GM23338 (cell line): ENCODE measurements at regions not wholly inside any gene's neighbourhood (a gene's known extent, or its start where the extent isn't known, plus 50 kb on each side); places are given as distances from the start of the nearest gene placed in this dataset.

ENCODE experiments used
- ATAC-seq: fragments of 200-7000 bp; cut with Tn5 transposase; 3 replicates; pipeline ENCODE4 v1.9.1; 2020
- DNase-seq: peaks from one replicate; pipeline ENCODE4 v3.0.0-alpha.2; 2015; ENCODE audit warnings: low spot score
- H2AFZ ChIP-seq: fragments of 200-600 bp; sonication (generic); 2 replicates; pipeline ENCODE4 v1.8.0; 2016; ENCODE audit warnings: antibody characterized with exemption, mild to moderate bottlenecking, moderate library complexity
- H3F3A ChIP-seq: fragments of 200-600 bp; sonication (generic); replicated peaks from 2 replicates; pipeline ENCODE4 v1.8.0; 2017; ENCODE audit warnings: antibody characterized with exemption, mixed run types, low read depth
- H3K27ac ChIP-seq: fragments of 200-600 bp; sonication (generic); 2 replicates; pipeline ENCODE4 v1.6.1; 2016; ENCODE audit warnings: low read depth
- H3K27me3 ChIP-seq: fragments of 200-600 bp; sonication (generic); 2 replicates; pipeline ENCODE4 v1.8.0; 2016; ENCODE audit warnings: mild to moderate bottlenecking, mixed run types, moderate library complexity; ENCODE audit not compliant: insufficient read depth
- H3K36me3 ChIP-seq: fragments of 200-600 bp; sonication (generic); 2 replicates; pipeline ENCODE4 v1.8.0; 2016; ENCODE audit warnings: mild to moderate bottlenecking; ENCODE audit not compliant: insufficient read depth
- H3K4me1 ChIP-seq: fragments of 200-600 bp; sonication (generic); 2 replicates; pipeline ENCODE4 v1.8.0; 2016; ENCODE audit warnings: mild to moderate bottlenecking, moderate library complexity; ENCODE audit not compliant: insufficient read depth
- H3K4me2 ChIP-seq: fragments of 200-600 bp; sonication (generic); 2 replicates; pipeline ENCODE4 v1.7.1; 2017; ENCODE audit warnings: mixed run types
- H3K4me3 ChIP-seq: fragments of 200-600 bp; sonication (generic); 2 replicates; pipeline ENCODE4 v1.6.1; 2016; ENCODE audit warnings: mixed run types
- H3K79me2 ChIP-seq: fragments of 200-600 bp; sonication (generic); replicated peaks from 2 replicates; pipeline ENCODE4 v1.8.0; 2017; ENCODE audit warnings: mild to moderate bottlenecking; ENCODE audit not compliant: insufficient read depth
- H3K9me2 ChIP-seq: fragments of 200-600 bp; sonication (generic); 2 replicates; pipeline ENCODE4 v1.8.0; 2017; ENCODE audit not compliant: insufficient read depth
- H4K20me1 ChIP-seq: fragments of 200-600 bp; sonication (generic); replicated peaks from 2 replicates; pipeline ENCODE4 v1.8.0; 2017; ENCODE audit warnings: mild to moderate bottlenecking; ENCODE audit not compliant: insufficient read depth
- H3K27ac Mint-ChIP-seq: 2 replicates; pipeline ENCODE4 v1.8.0; 2020; ENCODE audit warnings: inconsistent platforms, mild to moderate bottlenecking, moderate library complexity, mixed read lengths
- H3K27me3 Mint-ChIP-seq: 3 replicates; pipeline ENCODE4 v1.8.0; 2022; ENCODE audit warnings: low read depth, mild to moderate bottlenecking, moderate library complexity, mixed read lengths, inconsistent platforms; ENCODE audit not compliant: insufficient read depth, poor library complexity
- H3K36me3 Mint-ChIP-seq: 3 replicates; pipeline ENCODE4 v1.8.0; 2021; ENCODE audit warnings: low read depth, mild to moderate bottlenecking, inconsistent platforms, moderate library complexity, mixed read lengths
- H3K4me1 Mint-ChIP-seq: 3 replicates; pipeline ENCODE4 v1.8.0; 2020; ENCODE audit warnings: mild to moderate bottlenecking, inconsistent platforms, mixed read lengths
- H3K4me3 Mint-ChIP-seq: 3 replicates; pipeline ENCODE4 v1.8.0; 2021; ENCODE audit warnings: moderate library complexity, mild to moderate bottlenecking, inconsistent platforms, mixed read lengths
- H3K9me3 Mint-ChIP-seq: 3 replicates; pipeline ENCODE4 v1.8.0; 2020; ENCODE audit warnings: moderate library complexity, mild to moderate bottlenecking, inconsistent platforms, mixed read lengths
- CREB1 ChIP-seq: fragments of 250-450 bp; sonication (Bioruptor Pico); IDR thresholded peaks from 2 replicates; pipeline ENCODE4 v1.5.0; 2020; ENCODE audit warnings: low read depth, mild to moderate bottlenecking, moderate library complexity
- CTCF ChIP-seq, 2 experiments: fragments of 200-600 bp in 1 of 2; sonication (generic) in 1 of 2; conservative IDR thresholded peaks; 2 replicates each; pipeline versions ENCODE4 v1.5.1 to v1.6.1; 2016 to 2017; ENCODE audit warnings: antibody characterized with exemption in 2 of 2, low read depth in 2 of 2, mild to moderate bottlenecking in 2 of 2, moderate library complexity in 1 of 2
- ETS1 ChIP-seq: IDR thresholded peaks from 2 replicates; pipeline ENCODE4 v1.6.1; 2016; ENCODE audit warnings: antibody characterized with exemption
- EZH2 ChIP-seq: fragments of 200-600 bp; sonication (generic); IDR thresholded peaks from one replicate; pipeline ENCODE4 v1.8.0; 2017; ENCODE audit warnings: antibody characterized with exemption, mild to moderate bottlenecking, low read depth; ENCODE audit not compliant: unreplicated experiment
- EZH2phosphoT487 ChIP-seq: fragments of 200-600 bp; sonication (generic); IDR thresholded peaks from one replicate; pipeline ENCODE4 v1.8.1; 2018; ENCODE audit warnings: antibody characterized with exemption; ENCODE audit not compliant: unreplicated experiment
- JUNB ChIP-seq: IDR thresholded peaks from one replicate; pipeline ENCODE4 v1.6.1; 2016; ENCODE audit warnings: antibody characterized with exemption; ENCODE audit not compliant: unreplicated experiment
- NANOG ChIP-seq: IDR thresholded peaks from 2 replicates; pipeline ENCODE4 v1.6.1; 2016; ENCODE audit warnings: antibody characterized with exemption, borderline replicate concordance
- POLR2AphosphoS5 ChIP-seq: IDR thresholded peaks from 2 replicates; pipeline ENCODE4 v1.6.1; 2016; ENCODE audit warnings: antibody characterized with exemption, low read depth
- REST ChIP-seq: IDR thresholded peaks from one replicate; pipeline ENCODE4 v1.6.1; 2018; ENCODE audit warnings: antibody characterized with exemption; ENCODE audit not compliant: unreplicated experiment
- STAT1 ChIP-seq: IDR thresholded peaks from one replicate; pipeline ENCODE4 v1.6.1; 2016; ENCODE audit warnings: antibody characterized with exemption; ENCODE audit not compliant: unreplicated experiment
- ZNF114 ChIP-seq: fragments of 250-450 bp; sonication (Bioruptor Pico); IDR thresholded peaks from 2 replicates; pipeline ENCODE4 v1.5.0; 2020; ENCODE audit warnings: mild to moderate bottlenecking, moderate library complexity
- ZNF331 ChIP-seq: fragments of 250-450 bp; sonication (Bioruptor Pico); IDR thresholded peaks from 2 replicates; pipeline ENCODE4 v1.5.0; 2020; ENCODE audit warnings: low read depth, mild to moderate bottlenecking, moderate library complexity
- ZNF462 ChIP-seq: fragments of 250-450 bp; sonication (Bioruptor Pico); IDR thresholded peaks from 2 replicates; pipeline ENCODE4 v1.5.0; 2020; ENCODE audit warnings: mild to moderate bottlenecking, moderate library complexity

GRCh38 chr5:174563899-174564298, 160.5 kb upstream of the MSX2 start (continued):
- TF ChIP-seq NANOG = no peak

GRCh38 chr5:174567506-174568141, 156.8 kb upstream of the MSX2 start:
- no peak overlapping the region for H2AFZ ChIP-seq
- ATAC-seq = no peak
- H4K20me1 ChIP-seq = no peaks in the 10 kb centered on the region
- no peak for DNase-seq
- no peak overlapping the region for H3K4me3 Mint-ChIP-seq
- no peaks in the 10 kb centered on the region for H3K9me2 ChIP-seq
- H3K4me1 ChIP-seq = no peaks in the 10 kb centered on the region
- no peaks in the 10 kb centered on the region for H3F3A ChIP-seq
- TF ChIP-seq ETS1 (no peak), CREB1 (no peak), ZNF114 (CRISPR knock-in tag) (no peak), STAT1 (no peak), EZH2phosphoT487 (no peak), REST (no peak), CTCF (conservative IDR thresholded peaks at IDR 0.05; ENCODE audit: low read depth in 2 of 2) (no peak), ZNF462 (no peak), ZNF331 (CRISPR knock-in tag) (no peak), POLR2AphosphoS5 (no peak), JUNB (no peak), NANOG (no peak), EZH2 (no peak)
- H3K4me3 ChIP-seq = no peak overlapping the region
- no peak overlapping the region for H3K27ac ChIP-seq
- H3K27me3 ChIP-seq = no peaks in the 10 kb centered on the region
- no peaks in the 10 kb centered on the region for H3K79me2 ChIP-seq
- no peaks in the 10 kb centered on the region for H3K36me3 ChIP-seq
- H3K9me3 Mint-ChIP-seq = no peaks in the 10 kb centered on the region
- no peaks in the 10 kb centered on the region for H3K27me3 Mint-ChIP-seq
- H3K36me3 Mint-ChIP-seq = no peaks in the 10 kb centered on the region
- peaks cover 12% of the 10 kb centered on the region; the same call in 2 of the 3 replicates for H3K4me1 Mint-ChIP-seq
- no peak overlapping the region for H3K4me2 ChIP-seq
- H3K27ac Mint-ChIP-seq = no peak overlapping the region
